ENCODE measurements at regions not wholly inside any gene's neighbourhood (a gene's known extent, or its start where the extent isn't known, plus 50 kb on each side); places are given as distances from the start of the nearest gene placed in this dataset.
A peak's percentile ranks its signal among the peaks of the same experiment; 100 is the strongest.

DNA sequence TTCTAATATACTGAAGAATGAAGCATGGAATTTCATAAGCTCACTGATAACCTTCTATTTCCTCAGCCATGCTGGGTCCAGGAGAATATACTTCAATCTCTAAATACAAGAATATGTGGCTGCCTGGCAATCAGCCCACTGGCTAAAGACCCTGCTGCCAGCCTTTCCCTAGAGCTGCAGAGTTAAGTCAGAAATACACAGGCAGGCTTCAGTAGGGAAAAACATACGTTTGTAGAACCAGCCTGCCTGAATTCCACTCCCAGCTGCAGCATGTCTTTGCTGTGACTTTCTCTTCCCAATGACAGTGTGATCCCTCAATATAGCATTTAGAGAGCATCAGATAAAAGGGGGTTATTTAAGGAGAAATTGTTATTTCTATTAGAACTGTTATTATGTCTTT, 289.1 kb downstream of the PCDH19 start:
- no peak for DNase-seq (ENCODE audit: low read depth in 2 of 2)

DNA sequence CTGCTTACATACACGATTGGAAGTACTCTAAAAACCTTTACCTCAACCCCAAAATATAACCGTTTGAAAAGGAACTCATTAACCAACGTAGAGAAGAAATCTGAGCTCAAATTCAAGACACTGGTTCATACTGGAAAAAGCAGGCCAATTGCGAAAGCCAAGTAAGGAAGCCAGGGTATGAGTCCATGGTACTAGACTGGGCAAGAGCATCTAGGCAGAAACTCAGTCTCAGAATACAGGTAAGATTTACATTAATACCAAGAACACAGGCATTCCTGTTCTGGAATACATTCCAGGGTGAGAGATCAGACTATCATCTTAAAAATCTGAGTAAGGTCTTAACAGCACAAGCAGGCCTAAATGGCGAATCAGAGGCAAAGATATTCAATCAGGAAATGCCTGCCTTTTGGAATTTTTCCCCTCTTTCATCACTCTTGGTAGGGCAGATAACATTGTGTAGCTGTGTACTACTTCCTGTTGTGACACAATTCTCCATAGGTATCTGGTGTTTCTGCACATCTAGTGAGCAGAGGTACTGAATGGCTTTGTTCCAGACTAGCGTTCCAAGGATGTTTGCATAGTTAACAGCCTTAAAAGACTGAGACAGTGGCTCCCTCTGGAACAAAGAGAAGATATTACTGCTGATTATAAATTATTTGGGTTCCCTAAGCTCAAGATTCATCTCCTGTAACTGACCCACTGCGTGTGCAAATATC, 311.3 kb downstream of the PCDH19 start:
- peak in 1 of 2 donors; percentile 5 for DNase-seq (ENCODE audit: low read depth in 2 of 2)

DNA sequence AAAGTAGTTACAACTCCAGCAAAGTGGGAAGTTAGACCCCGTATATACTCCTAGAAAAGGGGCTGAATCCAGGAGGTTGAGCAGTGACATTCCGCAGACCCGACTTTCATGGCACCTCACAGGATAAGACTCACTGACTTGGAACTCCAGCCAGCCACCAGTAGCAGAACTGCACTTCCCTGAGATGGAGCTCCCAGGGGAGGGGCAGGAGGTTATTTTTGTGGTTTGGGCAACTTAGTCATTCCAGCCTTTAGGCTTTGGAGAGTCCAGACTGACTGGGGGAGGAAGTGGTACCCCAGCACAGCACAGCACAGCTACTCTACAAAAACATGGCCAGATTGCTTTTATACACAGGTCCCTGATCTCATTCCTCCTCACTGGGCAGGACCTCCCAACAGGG, 319.1 kb downstream of the PCDH19 start:
- DNase-seq (ENCODE audit: low read depth in 2 of 2): no peak

DNA sequence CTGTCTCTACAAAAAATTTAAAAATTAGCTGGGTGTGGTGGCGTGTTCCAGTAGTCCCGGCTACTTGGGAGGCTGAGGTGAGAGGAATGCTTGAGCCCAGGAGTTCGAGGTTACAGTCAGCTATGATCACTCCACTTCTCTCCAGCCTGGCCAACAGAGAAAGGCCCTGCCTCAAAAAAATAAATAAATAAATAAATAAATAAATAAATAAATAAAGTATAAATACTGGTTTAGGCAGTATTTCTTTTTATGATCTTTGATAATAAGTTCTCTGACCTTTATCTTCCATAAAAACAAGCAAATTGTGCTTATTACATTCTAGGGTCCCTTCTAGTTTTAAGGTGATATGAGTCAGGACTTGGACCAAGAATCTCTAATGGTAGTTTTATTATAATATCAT, 320.3 kb downstream of the PCDH19 start:
- DNase-seq (ENCODE audit: low read depth in 2 of 2): no peak

DNA sequence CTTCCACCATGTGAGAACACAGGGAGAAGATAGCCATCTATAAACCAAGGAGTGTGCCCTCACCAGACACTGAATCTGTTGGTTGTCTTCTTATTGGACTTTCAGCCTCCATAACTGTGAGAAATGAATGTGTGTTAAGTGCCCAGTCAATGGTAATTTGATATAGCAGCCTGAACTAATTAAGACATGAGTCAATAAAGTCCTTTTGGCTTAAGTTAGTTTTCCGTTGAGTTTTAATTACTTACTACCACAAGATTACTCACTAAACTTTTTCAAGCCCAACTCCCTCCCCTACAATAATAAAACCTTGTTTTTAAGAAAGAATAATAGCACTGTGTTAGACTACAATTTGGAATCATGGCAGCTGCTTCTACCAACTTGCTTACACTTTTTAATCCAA, 324.2 kb downstream of the PCDH19 start:
- no peak for DNase-seq (ENCODE audit: low read depth in 2 of 2)

DNA sequence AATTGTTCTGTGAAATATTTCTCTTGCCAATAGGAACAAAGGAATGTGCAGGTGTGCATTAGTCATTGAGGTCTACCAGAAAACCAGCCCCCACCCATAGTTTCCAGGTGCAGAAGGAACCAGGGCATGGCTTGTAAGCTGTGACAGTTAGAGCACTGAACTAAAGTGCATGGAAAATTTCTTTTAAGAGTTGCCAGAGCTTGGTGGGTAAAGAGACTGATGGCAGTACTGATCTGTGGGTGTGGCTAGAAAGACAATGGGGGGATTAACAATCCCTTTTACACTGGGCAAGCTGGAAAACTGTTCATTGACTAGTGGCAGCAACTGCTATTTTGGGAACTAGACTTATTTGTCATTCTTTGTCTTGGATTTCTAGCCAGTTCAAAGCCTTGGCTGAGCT, 326.9 kb downstream of the PCDH19 start:
- DNase-seq (ENCODE audit: low read depth in 2 of 2): no peak

DNA sequence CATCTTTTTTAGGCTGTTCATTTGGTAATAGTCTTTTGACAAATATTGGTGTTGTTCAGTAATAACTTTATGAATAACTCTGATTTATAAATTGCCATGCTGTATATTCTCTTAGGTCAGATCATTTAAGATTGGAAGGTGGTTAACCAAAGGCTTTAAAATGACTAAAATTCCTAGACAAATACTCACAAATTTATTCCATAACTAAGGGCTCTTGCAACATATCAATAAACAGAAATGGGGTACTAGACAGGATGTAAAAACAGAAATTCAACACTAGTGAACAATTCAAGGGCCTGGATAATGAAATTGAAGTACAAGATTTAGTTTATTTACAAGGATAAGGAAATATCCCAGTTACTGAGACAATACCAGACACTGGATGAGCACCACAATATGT, 328.6 kb downstream of the PCDH19 start:
- no peak for DNase-seq (ENCODE audit: low read depth in 2 of 2)

DNA sequence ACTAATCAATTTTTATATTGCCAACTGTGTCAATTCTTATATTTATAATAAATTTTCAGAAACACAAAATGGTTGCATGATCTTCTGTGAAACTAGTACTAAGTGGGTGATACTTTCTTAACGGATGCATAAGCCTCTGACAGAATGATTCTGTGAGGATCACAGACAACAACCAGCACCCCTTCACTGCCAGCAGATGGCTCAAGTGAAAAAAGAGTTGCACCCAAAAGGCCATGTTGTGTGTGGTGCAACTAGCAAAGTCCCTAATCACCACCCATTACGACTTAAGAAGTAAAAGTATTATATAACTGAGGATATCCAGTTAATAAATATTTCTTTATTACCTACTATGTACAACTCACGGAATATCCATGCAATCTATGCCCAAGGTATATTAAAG, 334.0 kb downstream of the PCDH19 start:
- DNase-seq (ENCODE audit: low read depth in 2 of 2): no peak

DNA sequence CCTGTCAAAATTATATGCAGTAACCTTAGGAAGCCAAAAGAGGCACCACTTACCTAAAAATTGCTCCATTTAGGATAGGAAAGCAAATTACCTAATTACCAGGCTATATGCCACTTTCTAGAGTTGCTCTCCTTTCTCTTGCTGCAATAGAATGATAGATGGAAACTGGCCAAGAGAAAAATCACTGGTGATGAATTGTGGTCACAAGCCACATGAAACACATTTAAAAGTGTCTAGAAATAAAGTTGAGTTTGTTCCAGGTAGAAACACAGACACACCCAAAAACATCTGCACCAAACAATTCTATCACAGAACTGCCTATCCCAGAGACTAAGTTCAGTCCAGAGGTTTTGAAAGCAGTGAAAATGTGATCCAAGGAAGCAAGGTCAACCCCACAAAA, 337.7 kb downstream of the PCDH19 start:
- DNase-seq (ENCODE audit: low read depth in 2 of 2): no peak

DNA sequence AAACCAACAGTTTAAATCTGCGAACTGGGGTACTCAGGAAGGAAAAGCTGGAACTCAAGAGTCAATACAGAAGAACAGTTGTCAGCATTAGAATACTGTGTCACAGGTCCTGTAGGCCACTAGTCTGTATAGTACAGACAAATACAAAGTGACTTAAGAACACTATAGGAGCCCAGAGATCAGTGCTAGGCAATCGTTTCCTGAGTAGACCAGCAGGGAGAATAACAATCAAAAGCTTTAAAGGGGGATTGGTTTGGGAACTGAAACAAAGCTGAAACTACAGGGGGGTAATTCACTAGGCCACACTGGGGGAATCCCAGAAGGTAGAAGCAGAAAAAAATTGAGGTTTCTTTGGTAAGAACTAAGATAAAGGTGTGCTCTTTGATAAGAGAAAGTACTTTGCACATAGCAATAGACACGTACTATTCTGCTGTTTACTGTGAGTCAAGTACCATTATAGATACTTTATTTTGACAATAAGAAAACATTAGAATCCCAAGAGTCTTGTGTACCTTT, 339.7 kb downstream of the PCDH19 start:
- no peak for DNase-seq (ENCODE audit: low read depth in 2 of 2)

DNA sequence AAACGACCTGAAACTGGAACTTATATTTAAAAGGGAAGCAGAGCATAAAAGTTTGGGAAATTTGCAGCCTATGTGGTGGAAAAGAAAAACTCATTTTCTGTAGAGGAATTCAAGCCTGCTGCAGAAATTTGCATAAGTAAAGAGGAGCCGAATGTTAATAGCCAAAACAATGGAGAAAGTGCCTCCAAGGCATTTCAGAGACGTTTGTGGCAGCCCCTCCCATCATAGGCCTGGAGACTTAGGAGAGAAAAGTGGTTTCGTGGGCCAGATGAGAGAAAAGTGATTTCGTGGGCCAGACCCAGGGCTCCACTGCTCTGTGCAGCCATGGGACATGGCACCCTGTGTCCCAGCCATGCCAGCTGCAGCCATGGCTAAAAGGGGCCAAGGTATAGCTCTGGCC, 361.9 kb downstream of the PCDH19 start:
- DNase-seq (ENCODE audit: low read depth in 2 of 2): no peak
